ENCODE measurements at regions not wholly inside any gene's neighbourhood (a gene's known extent, or its start where the extent isn't known, plus 50 kb on each side); places are given as distances from the start of the nearest gene placed in this dataset.

GRCh38 chr21:19950347-19950746 lies 1047.9 kb upstream of the NCAM2 start:
- no peak for DNase-seq (ENCODE audit: low read depth)

GRCh38 chr21:19969156-19969555 lies 1029.1 kb upstream of the NCAM2 start:
- DNase-seq (ENCODE audit: low read depth) = no peak

- peak; percentile 3 for DNase-seq (ENCODE audit: low read depth)
Observed at GRCh38 chr21:19981938-19982337, 1016.3 kb upstream of the NCAM2 start.

- DNase-seq (ENCODE audit: low read depth) = no peak
Observed at GRCh38 chr21:19986396-19986795, 1011.8 kb upstream of the NCAM2 start.

- no peak for DNase-seq (ENCODE audit: low read depth)
Observed at GRCh38 chr21:19987671-19988070, 1010.5 kb upstream of the NCAM2 start.

GRCh38 chr21:19992540-19992939 lies 1005.7 kb upstream of the NCAM2 start:
- DNase-seq (ENCODE audit: low read depth) = no peak

GRCh38 chr21:19993268-19993667 lies 1004.9 kb upstream of the NCAM2 start:
- no peak for DNase-seq (ENCODE audit: low read depth)

GRCh38 chr21:19995253-19995652 lies 1003.0 kb upstream of the NCAM2 start:
- no peak for DNase-seq (ENCODE audit: low read depth)

GRCh38 chr21:19998453-19998852 lies 999.8 kb upstream of the NCAM2 start:
- DNase-seq (ENCODE audit: low read depth) = no peak

GRCh38 chr21:19999369-20000272 lies 998.6 kb upstream of the NCAM2 start:
- DNase-seq (ENCODE audit: low read depth) = no peak

- peak; percentile 57 for DNase-seq (ENCODE audit: low read depth)
Observed at GRCh38 chr21:20004367-20004766, 993.8 kb upstream of the NCAM2 start.

GRCh38 chr21:20010691-20011200 lies 987.5 kb upstream of the NCAM2 start:
- DNase-seq (ENCODE audit: low read depth) = no peak

GRCh38 chr21:20013851-20014250 lies 984.4 kb upstream of the NCAM2 start:
- no peak for DNase-seq (ENCODE audit: low read depth)

- DNase-seq (ENCODE audit: low read depth) = no peak
Observed at GRCh38 chr21:20016435-20017005, 981.7 kb upstream of the NCAM2 start.

GRCh38 chr21:20020026-20020425 lies 978.2 kb upstream of the NCAM2 start:
- DNase-seq (ENCODE audit: low read depth) = no peak

- DNase-seq (ENCODE audit: low read depth) = peak; percentile 15
Observed at GRCh38 chr21:20023193-20023592, 975.0 kb upstream of the NCAM2 start.

- no peak for DNase-seq (ENCODE audit: low read depth)
Observed at GRCh38 chr21:20024741-20025140, 973.5 kb upstream of the NCAM2 start.

- no peak for DNase-seq (ENCODE audit: low read depth)
Observed at GRCh38 chr21:20026543-20026942, 971.7 kb upstream of the NCAM2 start.

GRCh38 chr21:20030390-20030789 lies 967.8 kb upstream of the NCAM2 start:
- DNase-seq (ENCODE audit: low read depth) = no peak

GRCh38 chr21:20031807-20032206 lies 966.4 kb upstream of the NCAM2 start:
- no peak for DNase-seq (ENCODE audit: low read depth)

GRCh38 chr21:20040768-20041167 lies 957.4 kb upstream of the NCAM2 start:
- DNase-seq (ENCODE audit: low read depth) = no peak

GRCh38 chr21:20045197-20045596 lies 953.0 kb upstream of the NCAM2 start:
- DNase-seq (ENCODE audit: low read depth) = no peak

Measured in HT1080 (cell line).